ENCODE measurements at regions not wholly inside any gene's neighbourhood (a gene's known extent, or its start where the extent isn't known, plus 50 kb on each side); places are given as distances from the start of the nearest gene placed in this dataset.

GRCh38 chr13:24053519-24054251 lies 106.8 kb upstream of the SPATA13 start:
- DNase-seq: peak; percentile 75 to 88
- H3K27ac ChIP-seq: peak overlapping the region in 4 of 5 donors; percentile 12 to 70 (median 54)
- TF ChIP-seq POLR2AphosphoS5 (IDR thresholded peaks at IDR 0.05) (no peak), CTCF (IDR thresholded peaks at IDR 0.05) (peak in 5 of 7 experiments; percentile 45 to 90 (median 61))
- intact Hi-C loops (cut with DNase I; ENCODE audit: low total_unique reads): no loop called here
- H3K4me3 ChIP-seq: no peak overlapping the region
- H3K4me1 ChIP-seq: peaks cover 16 to 40% (median 29%) of the 10 kb centered on the region in 4 donors
- no peaks in the 10 kb centered on the region for H3K36me3 ChIP-seq
- H3K27me3 ChIP-seq: no peaks in the 10 kb centered on the region
- 57 to 62% (median 58%) methylated on average over 9 of the region's 9 CpGs for WGBS, 5 donors
- H3K9me3 ChIP-seq: no peaks in the 10 kb centered on the region

GRCh38 chr13:24056616-24057137 lies 103.8 kb upstream of the SPATA13 start:
- intact Hi-C loops (cut with DNase I; ENCODE audit: low total_unique reads): no loop called here
- no peaks in the 10 kb centered on the region for H3K27me3 ChIP-seq
- no peak for TF ChIP-seq CTCF (IDR thresholded peaks at IDR 0.05)
- WGBS, 5 donors: 61 to 75% (median 72%) methylated on average over 8 of the region's 8 CpGs
- no peak overlapping the region for H3K4me3 ChIP-seq
- H3K4me1 ChIP-seq: peaks cover 7 to 23% (median 15%) of the 10 kb centered on the region in 4 donors
- no peak overlapping the region for H3K27ac ChIP-seq
- H3K9me3 ChIP-seq: no peaks in the 10 kb centered on the region
- no peak for DNase-seq
- H3K36me3 ChIP-seq: no peaks in the 10 kb centered on the region

GRCh38 chr13:24060993-24061392 lies 99.5 kb upstream of the SPATA13 start:
- Histone ChIP-seq H3K4me1 (no peaks in the 10 kb centered on the region), H3K36me3 (no peaks in the 10 kb centered on the region), H3K9me3 (no peaks in the 10 kb centered on the region), H3K4me3 (no peak overlapping the region), H3K27me3 (no peaks in the 10 kb centered on the region), H3K27ac (no peak overlapping the region)
- 85 to 93% (median 93%) methylated on average over 2 of the region's 2 CpGs for WGBS, 5 donors
- intact Hi-C loops (cut with DNase I; ENCODE audit: low total_unique reads): no loop called here
- TF ChIP-seq POLR2A (IDR thresholded peaks at IDR 0.05) (no peak), CTCF (IDR thresholded peaks at IDR 0.05) (no peak), POLR2AphosphoS5 (IDR thresholded peaks at IDR 0.05) (no peak), EP300 (IDR thresholded peaks at IDR 0.05) (no peak)
- no peak for DNase-seq

GRCh38 chr13:24063281-24063877 lies 97.1 kb upstream of the SPATA13 start:
- TF ChIP-seq CTCF (IDR thresholded peaks at IDR 0.05) (no peak), POLR2A (IDR thresholded peaks at IDR 0.05) (no peak), POLR2AphosphoS5 (IDR thresholded peaks at IDR 0.05) (no peak), EP300 (IDR thresholded peaks at IDR 0.05) (no peak)

More at GRCh38 chr13:24063281-24063877, 97.1 kb upstream of the SPATA13 start:
- intact Hi-C loops (cut with DNase I; ENCODE audit: low total_unique reads): no loop called here
- H3K9me3 ChIP-seq: no peaks in the 10 kb centered on the region
- peak overlapping the region in 2 of 5 donors; percentile 49 to 53 for H3K27ac ChIP-seq
- no peaks in the 10 kb centered on the region for H3K36me3 ChIP-seq
- H3K27me3 ChIP-seq: no peaks in the 10 kb centered on the region
- 50 to 69% (median 65%) methylated on average over 8 of the region's 8 CpGs for WGBS, 5 donors
- H3K4me3 ChIP-seq: no peak overlapping the region
- peak in 1 of 2 donors; percentile 66 for DNase-seq
- H3K4me1 ChIP-seq: peaks cover 0 to 7% (median 0%) of the 10 kb centered on the region in 4 donors

All from stomach (tissue), 8 donors.